ENCODE measurements at regions not wholly inside any gene's neighbourhood (a gene's known extent, or its start where the extent isn't known, plus 50 kb on each side); places are given as distances from the start of the nearest gene placed in this dataset.

DNA sequence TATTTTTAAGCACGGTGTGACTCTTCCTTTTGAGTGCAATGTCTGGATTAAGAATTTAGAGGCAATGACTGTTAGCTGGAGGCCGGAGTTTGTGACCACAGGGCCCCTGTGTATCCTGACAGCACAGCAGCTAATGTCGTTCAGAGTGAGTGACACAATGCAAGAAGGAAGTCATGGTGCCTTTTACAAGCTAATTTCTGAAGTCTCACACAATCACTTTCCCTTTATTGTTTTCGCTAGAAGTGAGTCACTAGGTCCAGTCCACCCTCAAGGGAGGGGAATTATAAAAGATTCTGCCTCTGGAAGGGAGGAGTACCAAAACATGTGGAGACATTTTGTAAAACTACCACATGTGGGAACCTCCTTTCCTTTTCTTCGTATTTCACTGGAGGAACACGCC lies 185.5 kb upstream of the FGF10 start:
- ChIA-PET POLR2A (ENCODE audit: partially characterized antibody) (no interaction called here), CTCF (ENCODE audit: partially characterized antibody) (interaction anchor here (0.9 kb wide), 1 partner anchor 27 kb away, joined by 3 read pairs; no protein-coding TSS in a partner anchor)
- TF ChIP-seq ZNF274 (IDR thresholded peaks at IDR 0.05; ENCODE audit: borderline replicate concordance, extremely low read depth, low read length), result no peak
- no peak for TF ChIP-seq YY1 (IDR thresholded peaks at IDR 0.05; ENCODE audit: low read depth, low read length)
- no peak for TF ChIP-seq CHD1 (IDR thresholded peaks at IDR 0.05; ENCODE audit: low read depth, low read length)
- TF ChIP-seq SAP30 (IDR thresholded peaks at IDR 0.05; ENCODE audit: insufficient read depth, insufficient replicate concordance, low read length), result no peak
- TF ChIP-seq BACH1 (IDR thresholded peaks at IDR 0.05; ENCODE audit: low read length), result no peak
- TF ChIP-seq, protein P1, sequence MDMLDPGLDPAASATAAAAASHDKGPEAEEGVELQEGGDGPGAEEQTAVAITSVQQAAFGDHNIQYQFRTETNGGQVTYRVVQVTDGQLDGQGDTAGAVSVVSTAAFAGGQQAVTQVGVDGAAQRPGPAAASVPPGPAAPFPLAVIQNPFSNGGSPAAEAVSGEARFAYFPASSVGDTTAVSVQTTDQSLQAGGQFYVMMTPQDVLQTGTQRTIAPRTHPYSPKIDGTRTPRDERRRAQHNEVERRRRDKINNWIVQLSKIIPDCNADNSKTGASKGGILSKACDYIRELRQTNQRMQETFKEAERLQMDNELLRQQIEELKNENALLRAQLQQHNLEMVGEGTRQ (IDR thresholded peaks at IDR 0.05; ENCODE audit: low read length), result no peak
- TF ChIP-seq NANOG (IDR thresholded peaks at IDR 0.05; ENCODE audit: insufficient read depth, low read depth, low read length, poor library complexity, severe bottlenecking), result no peak
- TF ChIP-seq CEBPB (IDR thresholded peaks at IDR 0.05; ENCODE audit: low read depth, low read length), result no peak
- no peak for TF ChIP-seq KDM5A (IDR thresholded peaks at IDR 0.05; ENCODE audit: low read length)
- no peak for TF ChIP-seq SIN3A (conservative IDR thresholded peaks at IDR 0.05 in 1 of 2, IDR thresholded peaks at IDR 0.05 in 1 of 2; ENCODE audit: low read depth in 1 of 2, low read length in 2 of 2)
- TF ChIP-seq, protein P2, sequence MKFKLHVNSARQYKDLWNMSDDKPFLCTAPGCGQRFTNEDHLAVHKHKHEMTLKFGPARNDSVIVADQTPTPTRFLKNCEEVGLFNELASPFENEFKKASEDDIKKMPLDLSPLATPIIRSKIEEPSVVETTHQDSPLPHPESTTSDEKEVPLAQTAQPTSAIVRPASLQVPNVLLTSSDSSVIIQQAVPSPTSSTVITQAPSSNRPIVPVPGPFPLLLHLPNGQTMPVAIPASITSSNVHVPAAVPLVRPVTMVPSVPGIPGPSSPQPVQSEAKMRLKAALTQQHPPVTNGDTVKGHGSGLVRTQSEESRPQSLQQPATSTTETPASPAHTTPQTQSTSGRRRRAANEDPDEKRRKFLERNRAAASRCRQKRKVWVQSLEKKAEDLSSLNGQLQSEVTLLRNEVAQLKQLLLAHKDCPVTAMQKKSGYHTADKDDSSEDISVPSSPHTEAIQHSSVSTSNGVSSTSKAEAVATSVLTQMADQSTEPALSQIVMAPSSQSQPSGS (IDR thresholded peaks at IDR 0.05; ENCODE audit: low read length), result no peak

More for the DNA sequence above, 185.5 kb upstream of the FGF10 start:
- H3K4me1 ChIP-seq (replicated peaks in 1 of 4; ENCODE audit: control insufficient read depth in 3 of 4, insufficient read depth in 4 of 4, low read length in 3 of 4), result no peaks in the 10 kb centered on the region
- no peaks in the 10 kb centered on the region for H3K79me2 ChIP-seq (ENCODE audit: control insufficient read depth in 1 of 2, insufficient read depth in 2 of 2, low read length in 2 of 2)
- DNase-seq (ENCODE audit: low read depth in 1 of 2, low spot score in 2 of 2) (no peak), FAIRE-seq (no peak)
- H4K91ac ChIP-seq (replicated peaks; ENCODE audit: insufficient read length, low read length), result no peak overlapping the region
- no peak overlapping the region for H3K56ac ChIP-seq (replicated peaks; ENCODE audit: insufficient read length, low read depth, low read length)
- no peak overlapping the region for H2BK120ac ChIP-seq (replicated peaks; ENCODE audit: low read depth, low read length)
- no peaks in the 10 kb centered on the region for H3K36me3 ChIP-seq (ENCODE audit: control insufficient read depth in 2 of 4, insufficient read depth in 4 of 4, low read length in 3 of 4)
- H3K4me2 ChIP-seq (ENCODE audit: insufficient read depth in 1 of 2, low read depth in 2 of 2, low read length in 2 of 2), result no peak overlapping the region
- H4K5ac ChIP-seq (ENCODE audit: insufficient read length, low read depth, low read length), result no peak overlapping the region
- no peak overlapping the region for H3K9ac ChIP-seq (replicated peaks in 1 of 4; ENCODE audit: extremely low read depth in 1 of 4, low read depth in 3 of 4, low read length in 3 of 4)
- no peak overlapping the region for H3K27ac ChIP-seq (ENCODE audit: low read depth, low read length)
- H3K9me3 ChIP-seq (ENCODE audit: insufficient read depth in 2 of 2, low read depth in 1 of 2, low read length in 1 of 2), result peaks cover 0 to 3% of the 10 kb centered on the region in 2 experiments; a peak in 1 of 4 replicates
- H4K20me1 ChIP-seq (replicated peaks in 1 of 2; ENCODE audit: control insufficient read depth in 1 of 2, insufficient read depth in 2 of 2, low read length in 2 of 2), result no peaks in the 10 kb centered on the region
- no peaks in the 10 kb centered on the region for H3K79me1 ChIP-seq (ENCODE audit: low read depth, low read length)
- H2BK12ac ChIP-seq (ENCODE audit: low read depth, low read length), result no peak overlapping the region
- H2BK5ac ChIP-seq (ENCODE audit: low read depth, low read length), result no peak overlapping the region
- no peak overlapping the region for H4K8ac ChIP-seq (ENCODE audit: extremely low read depth, insufficient read depth, low read length)
- H3K23ac ChIP-seq (ENCODE audit: insufficient read length), result no peak overlapping the region
- no peak overlapping the region for H2BK15ac ChIP-seq (ENCODE audit: low read length)
- no peak overlapping the region for H2AK5ac ChIP-seq (ENCODE audit: low read depth, low read length)
- H3K23me2 ChIP-seq (ENCODE audit: low read depth, low read length), result no peaks in the 10 kb centered on the region
- no peak overlapping the region for H3K4me3 ChIP-seq (ENCODE audit: extremely low read depth in 1 of 4, insufficient read depth in 2 of 4, low read depth in 3 of 4, low read length in 4 of 4)
- no peak overlapping the region for H3K14ac ChIP-seq (ENCODE audit: insufficient read length)
- no peak overlapping the region for H3K4ac ChIP-seq (replicated peaks; ENCODE audit: insufficient read length, low read depth, low read length)
- H2BK20ac ChIP-seq (ENCODE audit: low read length), result no peak overlapping the region
- H3K27me3 ChIP-seq (replicated peaks in 1 of 4; ENCODE audit: control insufficient read depth in 3 of 4, extremely low read depth in 1 of 4, insufficient read depth in 3 of 4, low read length in 3 of 4), result no peaks in the 10 kb centered on the region
- WGBS, 2 experiments (ENCODE audit: extremely low coverage in 1 of 2, insufficient coverage in 1 of 2, insufficient read length in 1 of 2, insufficient replicate concordance in 2 of 2, low coverage in 1 of 2, low lambda C conversion rate in 2 of 2, missing lambda C conversion rate in 1 of 2), result 94% methylated on average over 6 of the region's 6 CpGs; no CpG with 5 or more reads in 1 of the 2 experiments
- no peak overlapping the region for H3K18ac ChIP-seq (ENCODE audit: extremely low read depth, low read length)
- no peak overlapping the region for H2AFZ ChIP-seq (ENCODE audit: low read length)

Measured in H1 (cell line).